ENCODE measurements at regions not wholly inside any gene's neighbourhood (a gene's known extent, or its start where the extent isn't known, plus 50 kb on each side); places are given as distances from the start of the nearest gene placed in this dataset.

GRCh38 chr21:16022921-16023320 is 293.1 kb downstream of the USP25 start:
- TF ChIP-seq POLR2A (IDR thresholded peaks at IDR 0.05; ENCODE audit: low read depth, low read length) (no peak), POLR2AphosphoS5 (IDR thresholded peaks at IDR 0.05; ENCODE audit: low read depth, low read length) (no peak)

All from GM12892 (cell line).